H9 (cell line): ENCODE measurements at regions not wholly inside any gene's neighbourhood (a gene's known extent, or its start where the extent isn't known, plus 50 kb on each side); places are given as distances from the start of the nearest gene placed in this dataset.

Experiments
- DNase-seq: peaks from one replicate; pipeline ENCODE4 v3.0.0-alpha.2; 2017
- H2AFZ ChIP-seq: one replicate; pipeline ENCODE4 v1.6.1; 2013; ENCODE audit warnings: mild to moderate bottlenecking, low read length, control low read depth, moderate library complexity
- H2AK5ac ChIP-seq: 2 replicates; pipeline ENCODE4 v1.6.1; 2013; ENCODE audit warnings: low read length, control low read depth, mixed read lengths; ENCODE audit not compliant: insufficient read length
- H2BK120ac ChIP-seq: one replicate; pipeline ENCODE4 v1.6.1; 2013; ENCODE audit warnings: low read depth, mild to moderate bottlenecking, low read length, control low read depth, inconsistent platforms; ENCODE audit not compliant: poor library complexity, severe bottlenecking
- H2BK12ac ChIP-seq: 2 replicates; pipeline ENCODE4 v1.6.1; 2013; ENCODE audit warnings: low read length, control low read depth, mixed read lengths, low read depth; ENCODE audit not compliant: insufficient read length
- H2BK15ac ChIP-seq: 2 replicates; pipeline ENCODE4 v1.6.1; 2013; ENCODE audit warnings: low read depth, low read length, control low read depth
- H2BK20ac ChIP-seq: one replicate; pipeline ENCODE4 v1.6.1; 2013; ENCODE audit warnings: low read depth, mild to moderate bottlenecking, low read length, control low read depth, inconsistent platforms; ENCODE audit not compliant: poor library complexity, severe bottlenecking
- H2BK5ac ChIP-seq: 2 replicates; pipeline ENCODE4 v1.6.1; 2013; ENCODE audit warnings: low read length, control low read depth, mixed read lengths; ENCODE audit not compliant: insufficient read length
- H3K14ac ChIP-seq: 2 replicates; pipeline ENCODE4 v1.6.1; 2013; ENCODE audit warnings: low read length, control low read depth; ENCODE audit not compliant: insufficient read depth
- H3K18ac ChIP-seq: 2 replicates; pipeline ENCODE4 v1.6.1; 2013; ENCODE audit warnings: low read depth, mild to moderate bottlenecking, mixed read lengths, low read length, control low read depth; ENCODE audit not compliant: insufficient read length
- H3K23ac ChIP-seq: 2 replicates; pipeline ENCODE4 v1.6.1; 2013; ENCODE audit warnings: low read length, control low read depth, mixed read lengths, low read depth; ENCODE audit not compliant: insufficient read length
- H3K23me2 ChIP-seq: 2 replicates; pipeline ENCODE4 v1.6.1; 2013; ENCODE audit warnings: low read depth, mild to moderate bottlenecking, mixed read lengths, low read length, control low read depth; ENCODE audit not compliant: insufficient read length, poor library complexity, severe bottlenecking
- H3K27ac ChIP-seq: 2 replicates; pipeline ENCODE4 v1.5.1; 2013; ENCODE audit warnings: low read length, control low read depth, mixed read lengths, low read depth; ENCODE audit not compliant: insufficient read length
- H3K27me3 ChIP-seq: 2 replicates; pipeline ENCODE4 v1.6.1; 2013; ENCODE audit warnings: low read length, control low read depth, inconsistent platforms; ENCODE audit not compliant: insufficient read depth
- H3K4ac ChIP-seq: 2 replicates; pipeline ENCODE4 v1.6.1; 2013; ENCODE audit warnings: low read depth, mild to moderate bottlenecking, control low read depth, inconsistent platforms, low read length, moderate library complexity
- H3K4me1 ChIP-seq: 2 replicates; pipeline ENCODE4 v1.6.1; 2013; ENCODE audit warnings: low read length, control low read depth, inconsistent platforms; ENCODE audit not compliant: insufficient read depth
- H3K4me2 ChIP-seq: 2 replicates; pipeline ENCODE4 v1.6.1; 2013; ENCODE audit warnings: low read length, control low read depth, mixed read lengths; ENCODE audit not compliant: insufficient read length, insufficient read depth
- H3K56ac ChIP-seq: 2 replicates; pipeline ENCODE4 v1.6.1; 2013; ENCODE audit warnings: low read depth, mild to moderate bottlenecking, mixed read lengths, low read length, control low read depth; ENCODE audit not compliant: insufficient read length
- H3K79me1 ChIP-seq: 2 replicates; pipeline ENCODE4 v1.6.1; 2013; ENCODE audit warnings: low read depth, mild to moderate bottlenecking, moderate library complexity, low read length, control low read depth, inconsistent platforms; ENCODE audit not compliant: insufficient read depth, poor library complexity, severe bottlenecking
- H3K79me2 ChIP-seq: 2 replicates; pipeline ENCODE4 v1.6.1; 2013; ENCODE audit warnings: low read length, control low read depth, inconsistent platforms; ENCODE audit not compliant: insufficient read depth
- H3K9ac ChIP-seq: 2 replicates; pipeline ENCODE4 v1.6.1; 2013; ENCODE audit warnings: low read length, control low read depth, mixed read lengths; ENCODE audit not compliant: insufficient read length; ENCODE audit errors: extremely low read depth
- H3K9me3 ChIP-seq: one replicate; pipeline ENCODE4 v1.6.1; 2013; ENCODE audit warnings: low read depth, low read length, inconsistent platforms; ENCODE audit not compliant: control insufficient read depth
- H3T11ph ChIP-seq: one replicate; pipeline ENCODE4 v1.6.1; 2013; ENCODE audit warnings: mild to moderate bottlenecking, low read length, control low read depth, inconsistent platforms
- H4K20me1 ChIP-seq: one replicate; pipeline ENCODE4 v1.6.1; 2013; ENCODE audit not compliant: control insufficient read depth, insufficient read length, insufficient read depth
- H4K5ac ChIP-seq: 2 replicates; pipeline ENCODE4 v1.6.1; 2013; ENCODE audit warnings: low read depth, mild to moderate bottlenecking, mixed read lengths, low read length, control low read depth; ENCODE audit not compliant: insufficient read length
- H4K8ac ChIP-seq: replicated peaks from 2 replicates; pipeline ENCODE4 v1.6.1; 2013; ENCODE audit warnings: low read length, control low read depth, mixed read lengths, low read depth; ENCODE audit not compliant: insufficient read length
- H4K91ac ChIP-seq: 2 replicates; pipeline ENCODE4 v1.6.1; 2013; ENCODE audit warnings: low read depth, mild to moderate bottlenecking, moderate library complexity, mixed read lengths, low read length, control low read depth; ENCODE audit not compliant: insufficient read length
- H3K27ac Mint-ChIP-seq, 3 experiments: 2 replicates in 2 of 3; 3 replicates in 1 of 3; pipeline ENCODE4 v1.8.0; 2020 to 2021; ENCODE audit warnings: mixed read lengths in 3 of 3, mild to moderate bottlenecking in 1 of 3, moderate library complexity in 1 of 3
- H3K27me3 Mint-ChIP-seq: 2 replicates; pipeline ENCODE4 v1.8.0; 2021; ENCODE audit warnings: low read depth, mild to moderate bottlenecking, moderate library complexity, mixed read lengths
- H3K36me3 Mint-ChIP-seq, 3 experiments: 2 replicates in 2 of 3; 3 replicates in 1 of 3; pipeline ENCODE4 v1.8.0; 2020 to 2021; ENCODE audit warnings: low read depth in 3 of 3, mixed read lengths in 3 of 3; ENCODE audit not compliant: insufficient read depth in 1 of 3
- H3K4me1 Mint-ChIP-seq, 2 experiments: 2 replicates each; pipeline ENCODE4 v1.8.0; 2020; ENCODE audit warnings: mixed read lengths in 2 of 2
- H3K4me3 Mint-ChIP-seq, 2 experiments: 2 replicates in 1 of 2; 3 replicates in 1 of 2; pipeline ENCODE4 v1.8.0; 2020 to 2021; ENCODE audit warnings: mild to moderate bottlenecking in 2 of 2, mixed read lengths in 2 of 2, moderate library complexity in 1 of 2
- H3K9me3 Mint-ChIP-seq, 2 experiments: 2 replicates in 1 of 2; 3 replicates in 1 of 2; pipeline ENCODE4 v1.8.0; 2020; ENCODE audit warnings: mild to moderate bottlenecking in 2 of 2, mixed read lengths in 2 of 2, moderate library complexity in 1 of 2
- WGBS: extraction: QIAGEN DNeasy Blood & Tissue Kit; methylation state at CpG from one replicate; pipeline ENCODE4 v1.1.7; 2013; ENCODE audit warnings: missing lambda C conversion rate, low lambda C conversion rate, mixed read lengths; ENCODE audit not compliant: insufficient read length; ENCODE audit errors: extremely low coverage; 5-methylcytosine and 5-hydroxymethylcytosine counted together
- TF ChIP-seq, protein P1 (sequence below): fragments of 200-600 bp; sonication (generic); conservative IDR thresholded peaks from 3 replicates; pipeline ENCODE4 v1.8.0; 2021; ENCODE audit warnings: antibody characterized with exemption, mild to moderate bottlenecking

GRCh38 chr22:48137640-48138039 lies 1375.2 kb downstream of the TBC1D22A start:
- H3K79me1 ChIP-seq, result no peaks in the 10 kb centered on the region
- H3K4me1 Mint-ChIP-seq, result peaks cover 0 to 2% of the 10 kb centered on the region in 2 experiments; a peak in 2 of 4 replicates
- peaks cover 0 to 11% (median 3%) of the 10 kb centered on the region in 3 experiments; a peak in 4 of 7 replicates for H3K36me3 Mint-ChIP-seq
- no peak overlapping the region for H4K91ac ChIP-seq
- H3K4me1 ChIP-seq, result no peaks in the 10 kb centered on the region
- H3K56ac ChIP-seq, result no peak overlapping the region
- no peak overlapping the region for H2AFZ ChIP-seq
- H3K14ac ChIP-seq, result no peak overlapping the region
- no peaks in the 10 kb centered on the region for H3K79me2 ChIP-seq
- peaks cover 10 to 12% of the 10 kb centered on the region in 2 experiments for H3K9me3 Mint-ChIP-seq
- H3K18ac ChIP-seq, result no peak overlapping the region
- TF ChIP-seq, protein P1, sequence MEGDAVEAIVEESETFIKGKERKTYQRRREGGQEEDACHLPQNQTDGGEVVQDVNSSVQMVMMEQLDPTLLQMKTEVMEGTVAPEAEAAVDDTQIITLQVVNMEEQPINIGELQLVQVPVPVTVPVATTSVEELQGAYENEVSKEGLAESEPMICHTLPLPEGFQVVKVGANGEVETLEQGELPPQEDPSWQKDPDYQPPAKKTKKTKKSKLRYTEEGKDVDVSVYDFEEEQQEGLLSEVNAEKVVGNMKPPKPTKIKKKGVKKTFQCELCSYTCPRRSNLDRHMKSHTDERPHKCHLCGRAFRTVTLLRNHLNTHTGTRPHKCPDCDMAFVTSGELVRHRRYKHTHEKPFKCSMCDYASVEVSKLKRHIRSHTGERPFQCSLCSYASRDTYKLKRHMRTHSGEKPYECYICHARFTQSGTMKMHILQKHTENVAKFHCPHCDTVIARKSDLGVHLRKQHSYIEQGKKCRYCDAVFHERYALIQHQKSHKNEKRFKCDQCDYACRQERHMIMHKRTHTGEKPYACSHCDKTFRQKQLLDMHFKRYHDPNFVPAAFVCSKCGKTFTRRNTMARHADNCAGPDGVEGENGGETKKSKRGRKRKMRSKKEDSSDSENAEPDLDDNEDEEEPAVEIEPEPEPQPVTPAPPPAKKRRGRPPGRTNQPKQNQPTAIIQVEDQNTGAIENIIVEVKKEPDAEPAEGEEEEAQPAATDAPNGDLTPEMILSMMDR, result no peak
- no peak overlapping the region for H2BK12ac ChIP-seq
- no peak overlapping the region for H2BK20ac ChIP-seq
- H2BK15ac ChIP-seq, result no peak overlapping the region
- H3K27me3 Mint-ChIP-seq, result peaks cover 5% of the 10 kb centered on the region; the same call in 1 of the 2 replicates
- no peak overlapping the region for H2BK120ac ChIP-seq
- no peak overlapping the region for H3K4ac ChIP-seq
- no peak overlapping the region for H3K23ac ChIP-seq
- H3K27ac ChIP-seq, result no peak overlapping the region
- no peak overlapping the region for H3K4me3 Mint-ChIP-seq
- no peak overlapping the region for H2AK5ac ChIP-seq
- H3K9ac ChIP-seq, result no peak overlapping the region
- no peak overlapping the region for H3K4me2 ChIP-seq
- H2BK5ac ChIP-seq, result no peak overlapping the region
- DNase-seq, result no peak
- H4K5ac ChIP-seq, result no peak overlapping the region
- no peak overlapping the region for H3T11ph ChIP-seq
- no CpG with 5 or more reads among the region's 10 CpGs for WGBS
- H3K27ac Mint-ChIP-seq, result no peak overlapping the region; a peak in 1 of 7 replicates
- no peaks in the 10 kb centered on the region for H3K27me3 ChIP-seq
- no peaks in the 10 kb centered on the region for H4K20me1 ChIP-seq
- H3K23me2 ChIP-seq, result no peaks in the 10 kb centered on the region
- H4K8ac ChIP-seq, result no peak overlapping the region
- H3K9me3 ChIP-seq, result no peaks in the 10 kb centered on the region
